GM19452 (cell line): ENCODE measurements at regions not wholly inside any gene's neighbourhood (a gene's known extent, or its start where the extent isn't known, plus 50 kb on each side); places are given as distances from the start of the nearest gene placed in this dataset.

Experiments used
- ATAC-seq: cut with Tn5 transposase; IDR thresholded peaks from one replicate; pipeline ENCODE4 v1.9.1; 2021; ENCODE audit not compliant: unreplicated experiment

- ATAC-seq, result no peak
Measured at GRCh38 chr2:105573910-105574655, 170.6 kb upstream of the NCK2 start.

- ATAC-seq, result no peak
Measured at GRCh38 chr2:105573490-105573889, 171.2 kb upstream of the NCK2 start.

DNA sequence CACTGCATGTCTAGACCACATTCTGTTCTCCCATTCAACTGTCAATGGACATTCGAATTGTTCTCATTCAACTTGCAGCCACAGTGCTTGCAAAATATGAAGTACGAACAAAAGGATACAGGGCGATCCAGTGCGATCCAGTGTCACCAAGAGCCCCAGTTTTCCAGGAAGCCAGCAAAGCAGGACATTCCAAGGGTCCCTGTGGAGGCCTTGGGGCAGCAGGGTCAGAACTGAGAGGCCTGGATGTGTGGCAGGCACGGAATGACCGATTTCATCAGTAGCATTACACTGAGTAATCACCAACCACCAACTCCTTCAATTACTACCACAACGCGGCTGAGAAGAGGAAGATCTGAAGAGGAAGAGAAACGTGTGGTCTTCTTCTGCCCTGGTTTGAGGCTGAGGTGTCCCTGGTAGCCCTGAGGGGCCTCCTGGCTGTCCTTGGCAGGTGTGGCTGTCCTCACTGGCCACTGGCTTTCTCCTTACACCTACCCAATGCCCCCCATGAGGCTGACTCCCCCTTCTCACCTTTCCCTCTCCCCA lies 172.7 kb upstream of the FHL2 start:
- no peak for ATAC-seq

DNA sequence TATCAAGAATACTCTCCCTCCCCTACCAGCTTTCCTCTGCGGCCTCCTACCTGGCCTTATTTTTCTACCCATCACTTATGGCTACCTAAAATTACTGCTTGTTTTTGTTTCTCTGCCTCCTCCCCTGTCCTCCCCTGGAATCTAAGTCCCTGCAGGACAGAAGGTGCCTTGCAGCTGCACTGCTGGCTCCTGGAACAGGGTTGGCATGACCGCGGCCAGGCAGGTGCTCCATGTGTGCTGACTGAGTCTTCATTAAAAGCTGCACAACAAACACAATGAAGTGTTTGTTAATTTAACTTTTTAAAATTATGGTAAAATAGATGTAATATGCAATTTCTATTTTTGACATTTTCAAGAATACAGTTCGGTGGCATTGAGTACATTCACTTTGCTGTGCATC lies 171.9 kb upstream of the FHL2 start:
- no peak for ATAC-seq

DNA sequence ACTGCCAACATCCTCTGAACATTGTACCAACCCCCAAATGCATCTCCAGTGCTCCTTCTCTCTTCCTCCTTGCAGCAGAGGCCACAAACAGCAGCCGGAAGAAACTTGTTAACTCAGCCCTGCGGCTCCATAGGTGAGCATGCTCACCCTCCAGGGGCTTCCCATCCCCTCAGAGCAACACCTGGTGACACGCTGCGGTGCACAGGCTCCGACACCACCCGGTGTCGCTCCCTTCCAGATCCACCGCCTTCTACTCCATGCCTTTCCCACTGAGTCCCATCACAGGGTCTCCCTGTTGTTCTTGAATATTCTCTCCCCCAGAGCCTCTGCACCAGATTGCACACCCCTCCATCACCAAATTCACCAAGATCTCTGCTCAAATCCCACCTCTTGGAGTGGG lies 171.5 kb upstream of the FHL2 start:
- no peak for ATAC-seq

- no peak for ATAC-seq
Measured at GRCh38 chr2:105569606-105570005, 170.8 kb upstream of the FHL2 start.

- no peak for ATAC-seq
Measured at GRCh38 chr2:105567996-105568494, 169.2 kb upstream of the FHL2 start.

DNA sequence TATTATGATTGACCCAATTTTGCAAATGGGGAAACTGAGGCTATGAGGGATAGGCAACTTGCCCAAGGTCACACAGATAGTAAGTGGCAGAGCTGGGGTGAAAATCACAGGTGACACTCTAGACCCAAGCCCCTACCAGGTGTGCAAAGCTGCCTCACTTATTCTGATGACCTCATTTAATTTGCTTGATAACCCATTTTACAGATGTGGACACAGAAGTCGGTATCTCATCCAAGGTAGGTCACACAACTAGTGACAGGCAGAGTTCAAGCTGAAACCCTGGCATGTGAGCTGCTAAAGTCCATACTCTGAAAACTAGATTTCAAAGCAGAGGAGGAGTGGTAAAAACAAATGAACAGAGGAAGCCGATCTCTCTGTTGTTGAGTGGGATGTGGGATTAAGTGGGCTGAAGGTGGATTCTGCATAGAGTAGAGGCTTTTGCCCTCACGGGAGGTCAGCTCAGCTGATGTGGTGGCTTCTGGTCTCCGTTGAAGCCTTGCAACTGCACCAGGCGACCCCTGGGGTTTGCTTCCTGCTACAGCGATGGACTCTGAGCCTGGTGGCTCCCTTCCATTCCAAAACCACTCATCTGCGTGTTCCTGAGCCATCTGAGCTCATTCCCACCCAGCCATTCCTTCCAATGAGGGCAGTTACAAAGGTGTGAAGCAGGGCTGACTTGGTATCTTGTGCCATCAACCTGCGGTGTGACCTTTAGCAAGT lies 164.3 kb upstream of the FHL2 start:
- no peak for ATAC-seq

GRCh38 chr2:105561401-105561800 lies 162.6 kb upstream of the FHL2 start:
- no peak for ATAC-seq

DNA sequence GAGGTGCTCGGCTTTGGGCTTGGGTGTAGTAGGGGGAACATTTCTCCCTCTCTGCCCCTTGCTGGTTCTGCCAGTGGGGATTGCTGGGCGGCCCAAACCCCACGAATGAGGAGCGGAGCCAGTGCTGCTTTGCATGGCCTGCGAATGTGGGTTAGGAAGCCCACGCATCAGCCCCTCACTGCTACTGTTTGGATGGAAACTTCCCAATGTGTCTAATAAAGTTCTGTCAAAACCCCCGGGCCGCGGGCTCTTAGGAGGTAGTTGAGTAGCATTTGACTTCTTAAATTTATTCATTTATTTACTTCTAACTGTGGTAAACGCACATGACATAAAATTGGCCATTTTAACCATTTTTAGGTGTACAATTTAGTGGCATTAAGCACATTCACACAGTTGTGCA lies 161.3 kb upstream of the FHL2 start:
- no peak for ATAC-seq

- ATAC-seq, result no peak
Measured at GRCh38 chr2:105557021-105557920, 158.4 kb upstream of the FHL2 start.

- no peak for ATAC-seq
Measured at GRCh38 chr2:105556366-105556765, 157.5 kb upstream of the FHL2 start.

- ATAC-seq, result no peak
Measured at GRCh38 chr2:105554235-105554634, 155.4 kb upstream of the FHL2 start.

DNA sequence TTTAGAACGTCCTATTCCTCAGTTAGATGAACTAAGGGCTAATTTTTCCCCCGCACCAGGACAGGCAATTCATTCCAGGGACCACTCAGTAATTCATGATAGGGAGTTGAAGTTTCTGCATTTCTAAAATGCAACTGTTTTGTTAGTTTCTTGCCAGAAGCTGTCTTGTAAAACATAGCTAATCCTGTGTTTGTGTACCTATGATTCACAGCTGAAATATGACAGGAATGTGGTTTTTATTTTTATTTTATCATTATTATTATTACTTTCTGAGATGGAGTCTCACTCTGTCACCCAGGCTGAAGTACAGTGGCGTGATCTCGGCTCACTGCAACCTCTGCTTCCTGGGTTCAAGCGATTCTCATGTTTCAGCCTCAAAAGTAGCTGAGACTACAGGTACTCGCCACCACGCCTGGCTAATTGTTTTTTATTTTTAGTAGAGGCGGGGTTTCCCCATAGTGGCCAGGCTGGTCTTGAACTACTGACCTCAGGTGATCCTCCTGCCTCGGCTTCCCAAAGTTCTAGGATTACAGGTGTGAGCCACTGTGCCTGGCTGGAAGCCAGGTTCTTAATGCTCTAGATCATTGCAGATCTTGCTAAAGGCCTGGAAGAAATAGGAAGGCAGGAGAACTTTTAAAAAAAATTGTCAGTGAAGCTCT lies 154.8 kb upstream of the FHL2 start:
- no peak for ATAC-seq

GRCh38 chr2:105546628-105546974 lies 147.8 kb upstream of the FHL2 start:
- ATAC-seq, result no peak

DNA sequence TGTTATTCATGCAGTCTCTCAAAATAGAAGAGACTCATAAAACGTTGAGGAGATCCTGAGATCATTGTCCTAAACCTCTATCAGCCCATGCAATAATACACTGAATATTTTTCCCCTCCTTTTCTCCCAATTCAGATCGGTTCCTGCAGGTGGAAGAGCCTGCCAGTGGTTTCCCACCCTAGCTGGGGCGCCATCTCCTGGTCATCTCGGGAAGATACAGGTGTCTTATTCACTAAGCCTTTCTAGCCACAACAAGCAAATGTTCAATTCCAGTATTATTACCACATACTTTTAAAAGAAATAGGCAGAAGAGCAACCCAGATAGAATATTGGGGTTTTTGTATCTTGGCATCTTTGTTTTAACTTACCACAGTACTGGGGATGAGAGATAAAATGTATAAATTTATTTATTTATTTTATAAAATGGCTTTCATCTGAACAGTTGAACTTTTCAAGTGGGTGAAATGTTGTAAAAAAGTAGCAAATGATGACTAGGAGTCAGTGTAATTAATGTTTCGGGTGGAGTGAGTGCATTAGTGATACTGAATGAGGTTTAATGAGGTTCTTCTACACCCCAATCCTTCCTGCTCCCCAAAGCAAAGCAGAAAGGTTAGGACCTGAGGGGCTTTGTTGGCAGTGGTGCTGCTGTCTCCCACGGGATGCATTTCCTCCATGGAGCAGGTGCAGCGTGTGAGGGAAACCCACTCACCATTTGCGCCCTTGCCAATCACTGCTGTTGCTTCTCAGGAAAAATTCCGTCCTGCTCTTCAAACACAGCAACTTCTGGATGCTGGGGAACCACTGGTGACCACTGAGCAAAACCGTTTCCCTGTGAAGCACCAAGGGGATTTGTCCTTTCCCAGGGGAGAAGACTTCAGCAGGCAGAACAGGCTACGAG lies 147.1 kb upstream of the FHL2 start:
- ATAC-seq, result peak; percentile 67

GRCh38 chr2:105544591-105545377 lies 145.9 kb upstream of the FHL2 start:
- no peak for ATAC-seq

- no peak for ATAC-seq
Measured at GRCh38 chr2:105541189-105542050, 142.6 kb upstream of the FHL2 start.
